IMR-90 (cell line): ENCODE measurements at regions not wholly inside any gene's neighbourhood (a gene's known extent, or its start where the extent isn't known, plus 50 kb on each side); places are given as distances from the start of the nearest gene placed in this dataset.

Experiments used
- POLR2A ChIP-seq: IDR thresholded peaks from 2 replicates; pipeline ENCODE4 v1.6.1; 2012; ENCODE audit warnings: mild to moderate bottlenecking, low read depth, low read length
- SMC3 ChIP-seq: fragments of 150-350 bp; IDR thresholded peaks from 2 replicates; pipeline ENCODE4 v1.6.1; 2016; ENCODE audit warnings: low read depth, mild to moderate bottlenecking, antibody characterized with exemption, low read length, moderate library complexity
- TF ChIP-seq, protein P1 (sequence below): conservative IDR thresholded peaks from 2 replicates; pipeline ENCODE4 v1.5.1; 2012; ENCODE audit warnings: mild to moderate bottlenecking, low read depth, low read length, improper control_type of control experiment

DNA sequence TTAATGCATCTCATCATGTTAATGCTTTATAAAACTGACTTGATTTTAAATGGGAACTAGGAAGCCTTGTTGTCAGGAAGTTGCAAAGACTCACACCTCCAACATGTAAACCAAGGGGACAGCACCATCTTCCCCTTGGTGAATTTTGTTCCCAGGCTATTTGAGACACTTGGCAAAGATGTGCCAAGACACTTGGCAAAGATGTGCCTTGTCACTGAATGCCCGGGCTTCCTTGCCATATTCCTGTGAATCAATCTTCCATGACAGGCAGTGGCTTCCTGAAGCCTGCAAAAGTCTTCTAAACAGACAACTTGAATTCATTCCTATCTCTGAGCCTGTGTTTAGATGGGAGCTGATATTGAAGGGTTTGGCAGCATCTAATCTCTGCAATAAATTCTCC lies 465.4 kb upstream of the C16orf82 start:
- TF ChIP-seq SMC3 (no peak), POLR2A (no peak)
- TF ChIP-seq, protein P1, sequence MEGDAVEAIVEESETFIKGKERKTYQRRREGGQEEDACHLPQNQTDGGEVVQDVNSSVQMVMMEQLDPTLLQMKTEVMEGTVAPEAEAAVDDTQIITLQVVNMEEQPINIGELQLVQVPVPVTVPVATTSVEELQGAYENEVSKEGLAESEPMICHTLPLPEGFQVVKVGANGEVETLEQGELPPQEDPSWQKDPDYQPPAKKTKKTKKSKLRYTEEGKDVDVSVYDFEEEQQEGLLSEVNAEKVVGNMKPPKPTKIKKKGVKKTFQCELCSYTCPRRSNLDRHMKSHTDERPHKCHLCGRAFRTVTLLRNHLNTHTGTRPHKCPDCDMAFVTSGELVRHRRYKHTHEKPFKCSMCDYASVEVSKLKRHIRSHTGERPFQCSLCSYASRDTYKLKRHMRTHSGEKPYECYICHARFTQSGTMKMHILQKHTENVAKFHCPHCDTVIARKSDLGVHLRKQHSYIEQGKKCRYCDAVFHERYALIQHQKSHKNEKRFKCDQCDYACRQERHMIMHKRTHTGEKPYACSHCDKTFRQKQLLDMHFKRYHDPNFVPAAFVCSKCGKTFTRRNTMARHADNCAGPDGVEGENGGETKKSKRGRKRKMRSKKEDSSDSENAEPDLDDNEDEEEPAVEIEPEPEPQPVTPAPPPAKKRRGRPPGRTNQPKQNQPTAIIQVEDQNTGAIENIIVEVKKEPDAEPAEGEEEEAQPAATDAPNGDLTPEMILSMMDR = no peak
